ENCODE measurements at regions not wholly inside any gene's neighbourhood (a gene's known extent, or its start where the extent isn't known, plus 50 kb on each side); places are given as distances from the start of the nearest gene placed in this dataset.

GRCh38 chrX:4450177-4450576, 736.7 kb upstream of the PRKX start:
- Mint-ChIP-seq H3K27ac (no peak overlapping the region), H3K4me1 (ENCODE audit: low read depth) (no peaks in the 10 kb centered on the region), H3K9me3 (no peaks in the 10 kb centered on the region), H3K36me3 (ENCODE audit: low read depth) (no peaks in the 10 kb centered on the region), H3K4me3 (no peak overlapping the region), H3K27me3 (ENCODE audit: low read depth) (no peaks in the 10 kb centered on the region)
- intact Hi-C loops (cut with micrococcal nuclease) = no loop called here
- DNase-seq = no peak
- CTCF ChIA-PET = no interaction called here

GRCh38 chrX:4435905-4436304, 722.5 kb upstream of the PRKX start:
- CTCF ChIA-PET = no interaction called here
- no peak overlapping the region for H3K4me3 Mint-ChIP-seq
- H3K9me3 Mint-ChIP-seq = no peaks in the 10 kb centered on the region
- no peaks in the 10 kb centered on the region for H3K36me3 Mint-ChIP-seq (ENCODE audit: low read depth)
- H3K4me1 Mint-ChIP-seq (ENCODE audit: low read depth) = no peaks in the 10 kb centered on the region
- DNase-seq = no peak
- H3K27me3 Mint-ChIP-seq (ENCODE audit: low read depth) = no peaks in the 10 kb centered on the region
- intact Hi-C loops (cut with micrococcal nuclease) = no loop called here
- H3K27ac Mint-ChIP-seq = no peak overlapping the region

- Mint-ChIP-seq H3K27me3 (ENCODE audit: low read depth) (no peaks in the 10 kb centered on the region), H3K4me3 (no peak overlapping the region), H3K27ac (no peak overlapping the region), H3K4me1 (ENCODE audit: low read depth) (no peaks in the 10 kb centered on the region), H3K9me3 (no peaks in the 10 kb centered on the region), H3K36me3 (ENCODE audit: low read depth) (no peaks in the 10 kb centered on the region)
- intact Hi-C loops (cut with micrococcal nuclease) = no loop called here
- CTCF ChIA-PET = no interaction called here
- no peak for DNase-seq
These were observed 684.0 kb upstream of the PRKX start for GRCh38 chrX:4397471-4397870.

GRCh38 chrX:4382273-4382672, 668.8 kb upstream of the PRKX start:
- Mint-ChIP-seq H3K4me1 (ENCODE audit: low read depth) (no peaks in the 10 kb centered on the region), H3K9me3 (peaks cover 6% of the 10 kb centered on the region), H3K27me3 (ENCODE audit: low read depth) (no peaks in the 10 kb centered on the region), H3K36me3 (ENCODE audit: low read depth) (no peaks in the 10 kb centered on the region), H3K4me3 (no peak overlapping the region), H3K27ac (no peak overlapping the region)
- CTCF ChIA-PET = no interaction called here
- intact Hi-C loops (cut with micrococcal nuclease) = no loop called here
- DNase-seq = no peak

- Mint-ChIP-seq H3K4me1 (ENCODE audit: low read depth) (no peaks in the 10 kb centered on the region), H3K27me3 (ENCODE audit: low read depth) (no peaks in the 10 kb centered on the region), H3K9me3 (peaks cover 8% of the 10 kb centered on the region), H3K36me3 (ENCODE audit: low read depth) (no peaks in the 10 kb centered on the region), H3K4me3 (no peak overlapping the region), H3K27ac (no peak overlapping the region)
- intact Hi-C loops (cut with micrococcal nuclease) = no loop called here
- CTCF ChIA-PET = no interaction called here
- DNase-seq = no peak
These were observed 667.3 kb upstream of the PRKX start for GRCh38 chrX:4380710-4381109.

GRCh38 chrX:4379071-4379470, 665.6 kb upstream of the PRKX start:
- H3K4me3 Mint-ChIP-seq = no peak overlapping the region

GRCh38 chrX:4373791-4374190, 660.3 kb upstream of the PRKX start:
- Mint-ChIP-seq H3K36me3 (ENCODE audit: low read depth) (no peaks in the 10 kb centered on the region), H3K27me3 (ENCODE audit: low read depth) (no peaks in the 10 kb centered on the region), H3K27ac (no peak overlapping the region), H3K4me3 (no peak overlapping the region), H3K4me1 (ENCODE audit: low read depth) (no peaks in the 10 kb centered on the region), H3K9me3 (peaks cover 6% of the 10 kb centered on the region)
- intact Hi-C loops (cut with micrococcal nuclease) = no loop called here
- no peak for DNase-seq
- CTCF ChIA-PET = no interaction called here

More at GRCh38 chrX:4379071-4379470, 665.6 kb upstream of the PRKX start:
- DNase-seq = no peak
- CTCF ChIA-PET = no interaction called here
- Mint-ChIP-seq H3K27me3 (ENCODE audit: low read depth) (no peaks in the 10 kb centered on the region), H3K27ac (no peak overlapping the region), H3K36me3 (ENCODE audit: low read depth) (no peaks in the 10 kb centered on the region), H3K4me1 (ENCODE audit: low read depth) (no peaks in the 10 kb centered on the region), H3K9me3 (peaks cover 8% of the 10 kb centered on the region)
- intact Hi-C loops (cut with micrococcal nuclease) = no loop called here

GRCh38 chrX:4358577-4358976, 645.1 kb upstream of the PRKX start:
- H3K27me3 Mint-ChIP-seq (ENCODE audit: low read depth) = no peaks in the 10 kb centered on the region
- intact Hi-C loops (cut with micrococcal nuclease) = no loop called here
- CTCF ChIA-PET = no interaction called here
- H3K27ac Mint-ChIP-seq = no peak overlapping the region
- no peak for DNase-seq
- H3K4me1 Mint-ChIP-seq (ENCODE audit: low read depth) = no peaks in the 10 kb centered on the region
- H3K9me3 Mint-ChIP-seq = no peaks in the 10 kb centered on the region
- H3K4me3 Mint-ChIP-seq = no peak overlapping the region
- H3K36me3 Mint-ChIP-seq (ENCODE audit: low read depth) = no peaks in the 10 kb centered on the region

GRCh38 chrX:4322916-4323315, 609.5 kb upstream of the PRKX start:
- no peak overlapping the region for H3K27ac Mint-ChIP-seq
- H3K27me3 Mint-ChIP-seq (ENCODE audit: low read depth) = no peaks in the 10 kb centered on the region
- H3K9me3 Mint-ChIP-seq = no peaks in the 10 kb centered on the region
- no peak overlapping the region for H3K4me3 Mint-ChIP-seq
- CTCF ChIA-PET = no interaction called here
- DNase-seq = no peak
- intact Hi-C loops (cut with micrococcal nuclease) = no loop called here
- no peaks in the 10 kb centered on the region for H3K4me1 Mint-ChIP-seq (ENCODE audit: low read depth)
- no peaks in the 10 kb centered on the region for H3K36me3 Mint-ChIP-seq (ENCODE audit: low read depth)

GRCh38 chrX:4320436-4320947, 607.0 kb upstream of the PRKX start:
- Mint-ChIP-seq H3K27me3 (ENCODE audit: low read depth) (no peaks in the 10 kb centered on the region), H3K4me3 (no peak overlapping the region), H3K36me3 (ENCODE audit: low read depth) (no peaks in the 10 kb centered on the region), H3K4me1 (ENCODE audit: low read depth) (no peaks in the 10 kb centered on the region), H3K27ac (no peak overlapping the region), H3K9me3 (peaks cover 2% of the 10 kb centered on the region)
- intact Hi-C loops (cut with micrococcal nuclease) = no loop called here
- DNase-seq = no peak
- CTCF ChIA-PET = no interaction called here

- H3K4me3 Mint-ChIP-seq = no peak overlapping the region
- DNase-seq = no peak
- intact Hi-C loops (cut with micrococcal nuclease) = no loop called here
- H3K9me3 Mint-ChIP-seq = peaks cover 3% of the 10 kb centered on the region
- H3K4me1 Mint-ChIP-seq (ENCODE audit: low read depth) = no peaks in the 10 kb centered on the region
- H3K27me3 Mint-ChIP-seq (ENCODE audit: low read depth) = no peaks in the 10 kb centered on the region
- no peaks in the 10 kb centered on the region for H3K36me3 Mint-ChIP-seq (ENCODE audit: low read depth)
- H3K27ac Mint-ChIP-seq = no peak overlapping the region
- CTCF ChIA-PET = no interaction called here
These were observed 602.4 kb upstream of the PRKX start for GRCh38 chrX:4315891-4316290.

- intact Hi-C loops (cut with micrococcal nuclease) = no loop called here
These were observed 601.1 kb upstream of the PRKX start for GRCh38 chrX:4314586-4314985.

GRCh38 chrX:4277122-4277521, 563.7 kb upstream of the PRKX start:
- Mint-ChIP-seq H3K4me1 (ENCODE audit: low read depth) (no peaks in the 10 kb centered on the region), H3K36me3 (ENCODE audit: low read depth) (no peaks in the 10 kb centered on the region), H3K27me3 (ENCODE audit: low read depth) (no peaks in the 10 kb centered on the region), H3K9me3 (peaks cover under 1% of the 10 kb centered on the region), H3K27ac (no peak overlapping the region), H3K4me3 (no peak overlapping the region)
- intact Hi-C loops (cut with micrococcal nuclease) = no loop called here
- CTCF ChIA-PET = no interaction called here
- no peak for DNase-seq

More at GRCh38 chrX:4314586-4314985, 601.1 kb upstream of the PRKX start:
- Mint-ChIP-seq H3K4me1 (ENCODE audit: low read depth) (no peaks in the 10 kb centered on the region), H3K27ac (no peak overlapping the region), H3K9me3 (peaks cover 3% of the 10 kb centered on the region), H3K27me3 (ENCODE audit: low read depth) (no peaks in the 10 kb centered on the region), H3K36me3 (ENCODE audit: low read depth) (no peaks in the 10 kb centered on the region), H3K4me3 (no peak overlapping the region)
- CTCF ChIA-PET = no interaction called here
- DNase-seq = no peak

- DNase-seq = no peak
- Mint-ChIP-seq H3K27ac (no peak overlapping the region), H3K27me3 (ENCODE audit: low read depth) (no peaks in the 10 kb centered on the region), H3K4me3 (no peak overlapping the region), H3K4me1 (ENCODE audit: low read depth) (no peaks in the 10 kb centered on the region), H3K36me3 (ENCODE audit: low read depth) (no peaks in the 10 kb centered on the region), H3K9me3 (no peaks in the 10 kb centered on the region)
- CTCF ChIA-PET = no interaction called here
- intact Hi-C loops (cut with micrococcal nuclease) = no loop called here
These were observed 555.2 kb upstream of the PRKX start for GRCh38 chrX:4268676-4269075.
